Breast epithelium (tissue), 3 donors: ENCODE measurements at regions not wholly inside any gene's neighbourhood (a gene's known extent, or its start where the extent isn't known, plus 50 kb on each side); places are given as distances from the start of the nearest gene placed in this dataset.

Experiments used
- CTCF ChIP-seq, 3 donors: fragments of 450-650 bp; IDR thresholded peaks; one replicate each; pipeline ENCODE4 v1.5.1; 2016 to 2017; ENCODE audit warnings: antibody characterized with exemption in 3 of 3, mild to moderate bottlenecking in 3 of 3, moderate library complexity in 3 of 3
- POLR2A ChIP-seq: fragments of 450-650 bp; IDR thresholded peaks from one replicate; pipeline ENCODE4 v1.6.1; 2016; ENCODE audit warnings: antibody characterized with exemption, mild to moderate bottlenecking, moderate library complexity

- TF ChIP-seq CTCF (IDR thresholded peaks at IDR 0.05): no peak
- TF ChIP-seq POLR2A: no peak
Observed at GRCh38 chr13:73412933-73413332, 354.1 kb downstream of the KLF5 start.
